HG02938 (cell line): ENCODE measurements at regions not wholly inside any gene's neighbourhood (a gene's known extent, or its start where the extent isn't known, plus 50 kb on each side); places are given as distances from the start of the nearest gene placed in this dataset.

Experiments
- ATAC-seq: cut with Tn5 transposase; IDR thresholded peaks from one replicate; pipeline ENCODE4 v1.9.1; 2021; ENCODE audit warnings: mild to moderate bottlenecking, moderate library complexity; ENCODE audit not compliant: unreplicated experiment

- ATAC-seq: no peak
Measured at GRCh38 chr11:92317222-92317621, 92.6 kb downstream of the FAT3 start.

GRCh38 chr11:92317721-92318120, 93.1 kb downstream of the FAT3 start:
- ATAC-seq: no peak

GRCh38 chr11:92322225-92322624, 97.6 kb downstream of the FAT3 start:
- no peak for ATAC-seq

- ATAC-seq: no peak
Measured at GRCh38 chr11:92324890-92325289, 100.3 kb downstream of the FAT3 start.

- ATAC-seq: no peak
Measured at GRCh38 chr11:92325416-92325815, 100.8 kb downstream of the FAT3 start.

GRCh38 chr11:92329137-92329536, 104.5 kb downstream of the FAT3 start:
- ATAC-seq: no peak

- no peak for ATAC-seq
Measured at GRCh38 chr11:92329646-92330045, 105.0 kb downstream of the FAT3 start.

- ATAC-seq: no peak
Measured at GRCh38 chr11:92330114-92330513, 105.5 kb downstream of the FAT3 start.

- ATAC-seq: no peak
Measured at GRCh38 chr11:92332986-92333385, 108.4 kb downstream of the FAT3 start.

GRCh38 chr11:92340839-92341238, 116.2 kb downstream of the FAT3 start:
- ATAC-seq: no peak

GRCh38 chr11:92342034-92342720, 117.6 kb downstream of the FAT3 start:
- no peak for ATAC-seq

- no peak for ATAC-seq
Measured at GRCh38 chr11:92342886-92343285, 118.3 kb downstream of the FAT3 start.

GRCh38 chr11:92346220-92346619, 121.6 kb downstream of the FAT3 start:
- ATAC-seq: no peak

- no peak for ATAC-seq
Measured at GRCh38 chr11:92347454-92347853, 122.8 kb downstream of the FAT3 start.

- no peak for ATAC-seq
Measured at GRCh38 chr11:92349486-92350156, 125.0 kb downstream of the FAT3 start.

GRCh38 chr11:92357344-92357743, 132.7 kb downstream of the FAT3 start:
- no peak for ATAC-seq

- no peak for ATAC-seq
Measured at GRCh38 chr11:92357841-92358240, 133.2 kb downstream of the FAT3 start.

GRCh38 chr11:92361551-92361950, 136.9 kb downstream of the FAT3 start:
- ATAC-seq: no peak

GRCh38 chr11:92362989-92363388, 138.4 kb downstream of the FAT3 start:
- no peak for ATAC-seq

GRCh38 chr11:92364177-92364576, 139.6 kb downstream of the FAT3 start:
- no peak for ATAC-seq

- ATAC-seq: no peak
Measured at GRCh38 chr11:92376146-92376599, 151.6 kb downstream of the FAT3 start.

- ATAC-seq: no peak
Measured at GRCh38 chr11:92376680-92377079, 152.1 kb downstream of the FAT3 start.

GRCh38 chr11:92380882-92381281, 156.3 kb downstream of the FAT3 start:
- no peak for ATAC-seq
